GM12891 (cell line): ENCODE measurements at regions not wholly inside any gene's neighbourhood (a gene's known extent, or its start where the extent isn't known, plus 50 kb on each side); places are given as distances from the start of the nearest gene placed in this dataset.

Experiments
- POLR2A ChIP-seq: IDR thresholded peaks from 2 replicates; pipeline ENCODE4 v1.6.1; 2011; ENCODE audit warnings: low read depth, low read length, control low read depth
- POLR2AphosphoS5 ChIP-seq: IDR thresholded peaks from 2 replicates; pipeline ENCODE4 v1.6.1; 2011; ENCODE audit warnings: low read depth, low read length, control low read depth
- SPI1 ChIP-seq: IDR thresholded peaks from 2 replicates; pipeline ENCODE4 v1.6.1; 2011; ENCODE audit warnings: low read depth, low read length, control low read depth

DNA sequence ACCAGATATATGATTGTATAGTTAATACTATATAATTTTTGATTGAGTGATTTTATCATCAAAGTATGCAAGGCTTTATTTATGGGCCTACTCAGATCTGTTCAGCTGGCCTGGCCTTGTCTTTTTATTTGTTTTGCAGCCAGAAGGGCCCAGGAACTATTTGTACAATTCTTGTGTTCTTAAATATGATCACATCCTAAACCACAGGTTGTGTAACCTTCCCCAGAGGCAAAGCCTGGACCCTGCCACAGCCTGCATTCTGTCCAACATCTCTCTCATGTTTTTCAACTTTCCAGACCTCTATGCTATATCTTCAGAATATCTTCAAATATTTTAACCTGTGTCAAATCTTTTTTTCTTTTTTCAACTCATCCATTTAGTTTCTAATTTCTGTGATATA, 410.4 kb upstream of the MON1B start:
- no peak for TF ChIP-seq POLR2A
- TF ChIP-seq SPI1 = no peak
- no peak for TF ChIP-seq POLR2AphosphoS5
